Activated CD4-positive, alpha-beta memory T cell treated with anti-CD3 and anti-CD28 coated beads, Interleukin-2, amount 10 ng/mL, durations not matched to agents 7 days and 5 days (primary cell): ENCODE measurements at regions not wholly inside any gene's neighbourhood (a gene's known extent, or its start where the extent isn't known, plus 50 kb on each side); places are given as distances from the start of the nearest gene placed in this dataset.

Experiments
- CTCF ChIA-PET: fragments of 350-600 bp; sonication (Branson Sonifier 250); formaldehyde crosslinking; loops from one replicate; lab custom pipeline; 2021; ENCODE audit warnings: antibody characterized with exemption, inconsistent platforms; lab: Charles Lee
- POLR2A ChIA-PET: fragments of 350-600 bp; sonication (Branson Sonifier 250); formaldehyde crosslinking; loops from one replicate; lab custom pipeline; 2021; ENCODE audit warnings: antibody characterized with exemption; lab: Charles Lee
- DNase-seq: peaks from one replicate; pipeline ENCODE4 v3.0.0-alpha.2; 2020
- H3K27ac Mint-ChIP-seq: one replicate; pipeline ENCODE4 v1.8.0; 2021; ENCODE audit warnings: mild to moderate bottlenecking, mixed read lengths
- H3K27me3 Mint-ChIP-seq: one replicate; pipeline ENCODE4 v1.8.0; 2021; ENCODE audit warnings: mixed read lengths
- H3K36me3 Mint-ChIP-seq: one replicate; pipeline ENCODE4 v1.8.0; 2021; ENCODE audit warnings: low read depth, mixed read lengths
- H3K4me1 Mint-ChIP-seq: one replicate; pipeline ENCODE4 v1.8.0; 2021; ENCODE audit warnings: mixed read lengths
- H3K4me3 Mint-ChIP-seq: one replicate; pipeline ENCODE4 v1.8.0; 2021; ENCODE audit warnings: mild to moderate bottlenecking, mixed read lengths
- H3K9me3 Mint-ChIP-seq: one replicate; pipeline ENCODE4 v1.8.0; 2021; ENCODE audit warnings: mixed read lengths

DNA sequence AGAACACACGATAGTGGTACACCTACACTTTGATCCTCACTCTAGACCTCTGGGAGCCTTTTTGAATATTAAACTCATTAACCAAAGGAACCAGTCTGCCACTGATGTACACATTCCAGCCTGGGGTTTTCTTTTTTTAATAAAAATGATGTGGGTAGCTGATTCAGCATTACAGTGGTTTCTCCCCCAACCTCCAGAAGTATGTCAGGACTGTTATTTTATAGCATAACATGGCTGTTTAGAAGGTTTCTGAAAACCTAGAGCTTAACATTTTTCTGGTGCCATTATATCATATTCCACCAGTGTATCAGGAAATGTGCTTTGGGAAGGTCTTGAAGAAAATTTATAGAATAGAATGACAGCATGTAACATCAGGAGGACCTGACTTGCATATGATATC lies 540.9 kb upstream of the WWC1 start:
- ChIA-PET POLR2A (no interaction called here), CTCF (no interaction called here)

DNA sequence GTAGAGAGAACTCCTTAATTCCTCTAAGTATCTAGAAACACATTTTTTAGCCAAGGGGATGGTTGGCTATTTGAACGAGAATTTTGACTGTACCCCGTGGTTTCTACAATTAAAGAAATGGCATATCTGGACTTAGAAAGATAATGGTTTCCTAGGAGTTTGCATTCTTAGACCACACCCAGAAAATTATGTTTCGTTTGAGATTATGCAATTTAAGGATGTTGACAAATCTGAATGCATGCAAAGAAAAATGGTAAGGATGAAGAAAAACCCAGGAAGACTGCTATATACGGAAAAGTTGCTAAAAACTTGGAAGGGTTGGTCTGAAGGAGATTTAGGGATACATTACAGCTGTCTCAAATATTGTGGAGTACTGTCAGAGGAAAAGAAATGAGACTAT lies 538.5 kb upstream of the WWC1 start:
- H3K27me3 Mint-ChIP-seq = no peaks in the 10 kb centered on the region
- CTCF ChIA-PET = no interaction called here
- no peaks in the 10 kb centered on the region for H3K9me3 Mint-ChIP-seq
- POLR2A ChIA-PET = no interaction called here
- H3K27ac Mint-ChIP-seq = no peak overlapping the region
- no peak for DNase-seq
- H3K36me3 Mint-ChIP-seq = no peaks in the 10 kb centered on the region
- no peak overlapping the region for H3K4me3 Mint-ChIP-seq
- no peaks in the 10 kb centered on the region for H3K4me1 Mint-ChIP-seq

More for the DNA sequence above, 540.9 kb upstream of the WWC1 start:
- Mint-ChIP-seq H3K36me3 (no peaks in the 10 kb centered on the region), H3K9me3 (no peaks in the 10 kb centered on the region), H3K27me3 (no peaks in the 10 kb centered on the region), H3K27ac (no peak overlapping the region), H3K4me3 (no peak overlapping the region), H3K4me1 (no peaks in the 10 kb centered on the region)
- no peak for DNase-seq

GRCh38 chr5:167753725-167754490 lies 537.5 kb upstream of the WWC1 start:
- ChIA-PET CTCF (no interaction called here), POLR2A (no interaction called here)
- Mint-ChIP-seq H3K27ac (no peak overlapping the region), H3K9me3 (no peaks in the 10 kb centered on the region), H3K4me3 (no peak overlapping the region), H3K4me1 (no peaks in the 10 kb centered on the region), H3K36me3 (no peaks in the 10 kb centered on the region), H3K27me3 (no peaks in the 10 kb centered on the region)
- DNase-seq = no peak

GRCh38 chr5:167754501-167755021 lies 536.9 kb upstream of the WWC1 start:
- ChIA-PET POLR2A (no interaction called here), CTCF (no interaction called here)
- no peak for DNase-seq
- no peaks in the 10 kb centered on the region for H3K27me3 Mint-ChIP-seq
- no peaks in the 10 kb centered on the region for H3K36me3 Mint-ChIP-seq
- no peaks in the 10 kb centered on the region for H3K9me3 Mint-ChIP-seq
- H3K4me3 Mint-ChIP-seq = no peak overlapping the region
- H3K4me1 Mint-ChIP-seq = no peaks in the 10 kb centered on the region
- no peak overlapping the region for H3K27ac Mint-ChIP-seq

DNA sequence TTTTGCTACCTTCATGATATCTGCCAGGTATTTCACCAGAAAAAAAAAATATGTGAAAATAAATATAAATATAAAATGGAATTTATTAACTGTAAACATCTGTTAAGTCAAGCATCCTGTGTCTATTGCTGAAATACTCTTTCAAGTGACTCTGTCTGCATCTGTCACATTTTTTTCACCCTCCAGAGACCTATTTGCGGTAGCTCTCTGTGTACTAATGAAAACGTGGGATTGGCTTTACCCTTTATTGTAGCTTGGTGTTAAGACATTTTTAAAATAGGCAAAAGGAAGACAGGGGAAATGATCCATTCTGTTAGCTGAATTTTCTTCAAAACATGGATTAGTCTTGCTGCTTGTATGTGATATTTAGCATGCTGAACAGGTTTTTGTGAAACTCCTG lies 536.0 kb upstream of the WWC1 start:
- Mint-ChIP-seq H3K36me3 (no peaks in the 10 kb centered on the region), H3K27ac (no peak overlapping the region), H3K4me1 (no peaks in the 10 kb centered on the region), H3K27me3 (no peaks in the 10 kb centered on the region), H3K9me3 (no peaks in the 10 kb centered on the region), H3K4me3 (no peak overlapping the region)
- ChIA-PET CTCF (no interaction called here), POLR2A (no interaction called here)
- no peak for DNase-seq

GRCh38 chr5:167759057-167759821 lies 532.2 kb upstream of the WWC1 start:
- ChIA-PET CTCF (no interaction called here), POLR2A (no interaction called here)
- H3K9me3 Mint-ChIP-seq = no peaks in the 10 kb centered on the region
- H3K4me1 Mint-ChIP-seq = no peaks in the 10 kb centered on the region
- H3K36me3 Mint-ChIP-seq = no peaks in the 10 kb centered on the region
- no peaks in the 10 kb centered on the region for H3K27me3 Mint-ChIP-seq
- H3K4me3 Mint-ChIP-seq = no peak overlapping the region
- DNase-seq = no peak
- no peak overlapping the region for H3K27ac Mint-ChIP-seq

GRCh38 chr5:167763772-167764171 lies 527.7 kb upstream of the WWC1 start:
- DNase-seq = no peak
- Mint-ChIP-seq H3K27ac (no peak overlapping the region), H3K27me3 (no peaks in the 10 kb centered on the region), H3K4me3 (no peak overlapping the region), H3K9me3 (no peaks in the 10 kb centered on the region), H3K36me3 (no peaks in the 10 kb centered on the region), H3K4me1 (no peaks in the 10 kb centered on the region)
- ChIA-PET CTCF (no interaction called here), POLR2A (no interaction called here)

GRCh38 chr5:167764641-167765289 lies 526.7 kb upstream of the WWC1 start:
- no peak overlapping the region for H3K27ac Mint-ChIP-seq
- H3K36me3 Mint-ChIP-seq = no peaks in the 10 kb centered on the region
- CTCF ChIA-PET = no interaction called here
- H3K4me1 Mint-ChIP-seq = no peaks in the 10 kb centered on the region
- POLR2A ChIA-PET = no interaction called here
- H3K27me3 Mint-ChIP-seq = no peaks in the 10 kb centered on the region
- H3K9me3 Mint-ChIP-seq = no peaks in the 10 kb centered on the region
- no peak overlapping the region for H3K4me3 Mint-ChIP-seq
- DNase-seq = no peak

- H3K27ac Mint-ChIP-seq = no peak overlapping the region
- H3K36me3 Mint-ChIP-seq = no peaks in the 10 kb centered on the region
- DNase-seq = no peak
- CTCF ChIA-PET = no interaction called here
- no peaks in the 10 kb centered on the region for H3K27me3 Mint-ChIP-seq
- no peak overlapping the region for H3K4me3 Mint-ChIP-seq
- H3K9me3 Mint-ChIP-seq = no peaks in the 10 kb centered on the region
- POLR2A ChIA-PET = no interaction called here
- H3K4me1 Mint-ChIP-seq = no peaks in the 10 kb centered on the region
These were observed 526.1 kb upstream of the WWC1 start for GRCh38 chr5:167765352-167765751.

GRCh38 chr5:167766957-167767356 lies 524.5 kb upstream of the WWC1 start:
- Mint-ChIP-seq H3K36me3 (no peaks in the 10 kb centered on the region), H3K27me3 (no peaks in the 10 kb centered on the region), H3K9me3 (no peaks in the 10 kb centered on the region), H3K4me3 (no peak overlapping the region), H3K4me1 (no peaks in the 10 kb centered on the region), H3K27ac (no peak overlapping the region)
- no peak for DNase-seq
- ChIA-PET POLR2A (no interaction called here), CTCF (no interaction called here)

GRCh38 chr5:167767795-167768194 lies 523.6 kb upstream of the WWC1 start:
- H3K9me3 Mint-ChIP-seq = no peaks in the 10 kb centered on the region
- POLR2A ChIA-PET = no interaction called here
- no peaks in the 10 kb centered on the region for H3K36me3 Mint-ChIP-seq
- CTCF ChIA-PET = no interaction called here
- H3K27ac Mint-ChIP-seq = no peak overlapping the region
- DNase-seq = no peak
- no peak overlapping the region for H3K4me3 Mint-ChIP-seq
- no peaks in the 10 kb centered on the region for H3K4me1 Mint-ChIP-seq
- no peaks in the 10 kb centered on the region for H3K27me3 Mint-ChIP-seq

DNA sequence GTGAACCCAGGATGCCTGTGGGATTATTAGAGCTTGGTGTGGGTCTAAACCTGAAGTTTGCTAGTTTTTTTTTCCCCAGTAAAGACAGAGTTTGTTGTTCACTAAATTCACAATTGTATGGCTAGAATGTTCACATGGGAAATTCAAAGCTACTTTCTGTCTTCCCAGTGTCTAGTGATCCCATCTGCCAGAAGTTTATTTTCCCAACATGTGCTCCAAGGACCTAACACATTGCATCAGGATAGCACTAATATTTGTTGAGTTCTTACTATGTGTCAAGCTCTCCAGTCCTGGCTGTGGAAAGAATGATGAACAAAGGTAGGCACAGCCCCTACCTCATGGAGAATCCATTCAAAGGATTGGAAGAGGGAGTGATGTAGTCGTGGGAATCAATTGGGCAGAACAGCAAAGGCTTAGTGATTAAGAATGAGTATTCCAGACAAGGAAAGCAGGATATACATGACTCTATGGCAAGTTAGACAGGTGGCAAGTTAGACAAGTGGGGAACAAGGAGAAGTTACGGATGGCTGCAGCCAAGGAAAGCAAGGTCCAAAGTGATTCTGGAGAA lies 521.5 kb upstream of the WWC1 start:
- Mint-ChIP-seq H3K27me3 (no peaks in the 10 kb centered on the region), H3K9me3 (no peaks in the 10 kb centered on the region)
- POLR2A ChIA-PET = no interaction called here

DNA sequence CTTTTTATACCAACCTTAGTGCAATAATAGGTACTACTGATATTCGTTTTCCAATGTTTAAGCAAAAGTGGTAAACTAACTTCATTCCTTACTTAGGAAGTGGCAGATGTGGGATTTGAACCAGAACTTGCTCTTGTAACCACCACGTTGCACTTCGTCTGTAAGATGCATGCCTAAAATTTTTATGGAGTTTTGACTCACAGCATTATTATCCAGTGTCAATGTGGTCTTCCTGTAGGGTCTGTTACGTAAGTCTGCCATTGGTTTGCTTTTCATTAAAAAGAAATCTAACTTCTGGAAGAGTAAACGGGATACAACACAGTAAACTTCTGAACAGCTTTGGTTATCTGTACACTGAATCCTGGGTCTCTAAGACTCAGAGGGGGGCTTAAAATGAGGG lies 521.0 kb upstream of the WWC1 start:
- no peak for DNase-seq
- Mint-ChIP-seq H3K9me3 (no peaks in the 10 kb centered on the region), H3K36me3 (no peaks in the 10 kb centered on the region), H3K27me3 (no peaks in the 10 kb centered on the region), H3K4me3 (no peak overlapping the region), H3K4me1 (no peaks in the 10 kb centered on the region), H3K27ac (no peak overlapping the region)
- POLR2A ChIA-PET = no interaction called here
- CTCF ChIA-PET = no interaction called here

More for the DNA sequence above, 521.5 kb upstream of the WWC1 start:
- no peak for DNase-seq
- Mint-ChIP-seq H3K27ac (no peak overlapping the region), H3K4me3 (no peak overlapping the region), H3K4me1 (no peaks in the 10 kb centered on the region), H3K36me3 (no peaks in the 10 kb centered on the region)
- CTCF ChIA-PET = no interaction called here
